ENCODE measurements at regions not wholly inside any gene's neighbourhood (a gene's known extent, or its start where the extent isn't known, plus 50 kb on each side); places are given as distances from the start of the nearest gene placed in this dataset.
A peak's percentile ranks its signal among the peaks of the same experiment; 100 is the strongest.
"Not testable (repeated sequence)": the region's sequence is repeated elsewhere in the genome, so short reads cannot be mapped to it uniquely, and the experiment has no call there.

- Histone ChIP-seq H3K4me1 (no peaks in the 10 kb centered on the region), H3K9me3 (replicated peaks) (no peaks in the 10 kb centered on the region), H3K4me3 (no peak overlapping the region), H3K36me3 (no peaks in the 10 kb centered on the region), H3K27me3 (no peaks in the 10 kb centered on the region; the same call in 1 of the 2 replicates), H3K27ac (no peak overlapping the region)
- no peak for DNase-seq
These were observed 52.7 kb upstream of the LARP1 start for GRCh38 chr5:154702477-154702876.

GRCh38 chr5:154701725-154702124 is 53.5 kb upstream of the LARP1 start:
- H3K4me3 ChIP-seq, DNase-seq: not testable (repeated sequence)

GRCh38 chr5:154701181-154701580 is 54.0 kb upstream of the LARP1 start:
- no peak for DNase-seq
- no peaks in the 10 kb centered on the region for H3K4me1 ChIP-seq
- no peak overlapping the region for H3K4me3 ChIP-seq
- no peak overlapping the region for H3K27ac ChIP-seq
- no peaks in the 10 kb centered on the region; the same call in 1 of the 2 replicates for H3K27me3 ChIP-seq
- no peaks in the 10 kb centered on the region for H3K9me3 ChIP-seq (replicated peaks)
- no peaks in the 10 kb centered on the region for H3K36me3 ChIP-seq

More at GRCh38 chr5:154701725-154702124, 53.5 kb upstream of the LARP1 start:
- H3K36me3 ChIP-seq; H3K27me3 ChIP-seq; H3K9me3 ChIP-seq (replicated peaks); H3K4me1 ChIP-seq; H3K27ac ChIP-seq: not testable (repeated sequence)

- not testable (repeated sequence) for H3K4me1 ChIP-seq; H3K36me3 ChIP-seq; H3K4me3 ChIP-seq; H3K27ac ChIP-seq; DNase-seq; H3K9me3 ChIP-seq (replicated peaks); H3K27me3 ChIP-seq
These were observed 54.8 kb upstream of the LARP1 start for GRCh38 chr5:154700289-154700928.

- no peak overlapping the region for H3K27ac ChIP-seq
- no peaks in the 10 kb centered on the region for H3K36me3 ChIP-seq
- no peaks in the 10 kb centered on the region for H3K4me1 ChIP-seq
- H3K9me3 ChIP-seq (replicated peaks), result no peaks in the 10 kb centered on the region
- DNase-seq, result no peak
- H3K4me3 ChIP-seq, result no peak overlapping the region
- no peaks in the 10 kb centered on the region; the same call in 1 of the 2 replicates for H3K27me3 ChIP-seq
These were observed 56.4 kb upstream of the LARP1 start for GRCh38 chr5:154698763-154699162.

- Histone ChIP-seq H3K4me3 (no peak overlapping the region), H3K36me3 (no peaks in the 10 kb centered on the region), H3K4me1 (no peaks in the 10 kb centered on the region), H3K27me3 (no peaks in the 10 kb centered on the region; the same call in 1 of the 2 replicates), H3K9me3 (replicated peaks) (no peaks in the 10 kb centered on the region), H3K27ac (no peak overlapping the region)
- DNase-seq, result no peak
These were observed 57.8 kb upstream of the LARP1 start for GRCh38 chr5:154697371-154697770.

GRCh38 chr5:154696891-154697290 is 58.3 kb upstream of the LARP1 start:
- no peaks in the 10 kb centered on the region for H3K9me3 ChIP-seq (replicated peaks)
- H3K4me1 ChIP-seq, result no peaks in the 10 kb centered on the region
- H3K4me3 ChIP-seq, result no peak overlapping the region
- no peak for DNase-seq
- H3K27me3 ChIP-seq, result no peaks in the 10 kb centered on the region; the same call in 1 of the 2 replicates
- no peaks in the 10 kb centered on the region for H3K36me3 ChIP-seq
- H3K27ac ChIP-seq, result no peak overlapping the region

GRCh38 chr5:154694159-154694558 is 61.0 kb upstream of the LARP1 start:
- no peak for DNase-seq
- Histone ChIP-seq H3K36me3 (no peaks in the 10 kb centered on the region), H3K27me3 (no peaks in the 10 kb centered on the region; the same call in 1 of the 2 replicates), H3K9me3 (replicated peaks) (no peaks in the 10 kb centered on the region), H3K27ac (no peak overlapping the region), H3K4me1 (no peaks in the 10 kb centered on the region), H3K4me3 (no peak overlapping the region)

GRCh38 chr5:154690488-154690887 is 64.7 kb upstream of the LARP1 start:
- no peaks in the 10 kb centered on the region for H3K27me3 ChIP-seq
- no peaks in the 10 kb centered on the region for H3K9me3 ChIP-seq (replicated peaks)
- no peak overlapping the region for H3K4me3 ChIP-seq
- H3K36me3 ChIP-seq, result no peaks in the 10 kb centered on the region
- no peaks in the 10 kb centered on the region for H3K4me1 ChIP-seq
- DNase-seq, result no peak
- no peak overlapping the region for H3K27ac ChIP-seq

- Histone ChIP-seq H3K9me3 (replicated peaks) (no peaks in the 10 kb centered on the region), H3K4me1 (no peaks in the 10 kb centered on the region), H3K4me3 (no peak overlapping the region), H3K36me3 (no peaks in the 10 kb centered on the region), H3K27ac (no peak overlapping the region), H3K27me3 (no peaks in the 10 kb centered on the region)
- no peak for DNase-seq
These were observed 68.7 kb upstream of the LARP1 start for GRCh38 chr5:154686490-154686889.

GRCh38 chr5:154683101-154683880 is 71.9 kb upstream of the LARP1 start:
- peak overlapping the region; percentile 56 for H3K4me3 ChIP-seq
- no peaks in the 10 kb centered on the region for H3K27me3 ChIP-seq
- H3K9me3 ChIP-seq (replicated peaks), result no peaks in the 10 kb centered on the region
- peak overlapping the region; percentile 27; the same call in 1 of the 2 replicates for H3K27ac ChIP-seq
- H3K4me1 ChIP-seq, result no peaks in the 10 kb centered on the region
- no peaks in the 10 kb centered on the region for H3K36me3 ChIP-seq
- DNase-seq, result no peak

GRCh38 chr5:154679501-154679900 is 75.7 kb upstream of the LARP1 start:
- Histone ChIP-seq H3K4me3 (no peak overlapping the region), H3K27me3 (no peaks in the 10 kb centered on the region), H3K36me3 (no peaks in the 10 kb centered on the region), H3K4me1 (no peaks in the 10 kb centered on the region), H3K27ac (no peak overlapping the region), H3K9me3 (replicated peaks) (no peaks in the 10 kb centered on the region)
- DNase-seq, result no peak

- Histone ChIP-seq H3K4me3 (no peak overlapping the region), H3K9me3 (replicated peaks) (no peaks in the 10 kb centered on the region; the same call in 1 of the 2 replicates), H3K27ac (no peak overlapping the region), H3K36me3 (no peaks in the 10 kb centered on the region), H3K27me3 (no peaks in the 10 kb centered on the region), H3K4me1 (no peaks in the 10 kb centered on the region)
- DNase-seq, result no peak
These were observed 77.3 kb upstream of the LARP1 start for GRCh38 chr5:154677921-154678320.

- Histone ChIP-seq H3K27me3 (no peaks in the 10 kb centered on the region), H3K36me3 (no peaks in the 10 kb centered on the region), H3K4me3 (no peak overlapping the region), H3K9me3 (replicated peaks) (no peaks in the 10 kb centered on the region; the same call in 1 of the 2 replicates), H3K4me1 (no peaks in the 10 kb centered on the region), H3K27ac (no peak overlapping the region)
- no peak for DNase-seq
These were observed 78.7 kb upstream of the LARP1 start for GRCh38 chr5:154676508-154676907.

- Histone ChIP-seq H3K27ac (no peak overlapping the region), H3K4me3 (no peak overlapping the region), H3K36me3 (no peaks in the 10 kb centered on the region), H3K4me1 (no peaks in the 10 kb centered on the region), H3K9me3 (replicated peaks) (no peaks in the 10 kb centered on the region; the same call in 1 of the 2 replicates), H3K27me3 (no peaks in the 10 kb centered on the region)
- DNase-seq, result no peak
These were observed 81.1 kb upstream of the LARP1 start for GRCh38 chr5:154674029-154674428.
